Activated naive CD4-positive, alpha-beta T cell treated with anti-CD3 and anti-CD28 coated beads for 36 hours (primary cell): ENCODE measurements at regions not wholly inside any gene's neighbourhood (a gene's known extent, or its start where the extent isn't known, plus 50 kb on each side); places are given as distances from the start of the nearest gene placed in this dataset.

Experiments used
- CTCF ChIA-PET: fragments of 350-600 bp; sonication (Branson Sonifier 250); formaldehyde crosslinking; loops from one replicate; lab custom pipeline; 2021; ENCODE audit warnings: antibody characterized with exemption; lab: Charles Lee
- DNase-seq: peaks from one replicate; pipeline ENCODE4 v3.0.0-alpha.2; 2020
- H3K27ac Mint-ChIP-seq: one replicate; pipeline ENCODE4 v1.8.0; 2021; ENCODE audit warnings: mild to moderate bottlenecking, mixed read lengths
- H3K27me3 Mint-ChIP-seq: one replicate; pipeline ENCODE4 v1.8.0; 2021; ENCODE audit warnings: low read depth, mixed read lengths
- H3K36me3 Mint-ChIP-seq: one replicate; pipeline ENCODE4 v1.8.0; 2021; ENCODE audit warnings: low read depth, mixed read lengths
- H3K4me1 Mint-ChIP-seq: one replicate; pipeline ENCODE4 v1.8.0; 2021; ENCODE audit warnings: low read depth, mixed read lengths
- H3K4me3 Mint-ChIP-seq: one replicate; pipeline ENCODE4 v1.8.0; 2021; ENCODE audit warnings: mild to moderate bottlenecking, moderate library complexity, mixed read lengths
- H3K9me3 Mint-ChIP-seq: one replicate; pipeline ENCODE4 v1.8.0; 2021; ENCODE audit warnings: mixed read lengths
- intact Hi-C: fragments of 100-400 bp; cut with micrococcal nuclease; formaldehyde crosslinking; loops from one replicate; pipeline ENCODE4 v1.15.1; 2023

- peaks cover 2% of the 10 kb centered on the region for H3K27me3 Mint-ChIP-seq
- H3K27ac Mint-ChIP-seq: no peak overlapping the region
- DNase-seq: no peak
- no peak overlapping the region for H3K4me3 Mint-ChIP-seq
- no peaks in the 10 kb centered on the region for H3K4me1 Mint-ChIP-seq
- intact Hi-C loops: no loop called here
- H3K36me3 Mint-ChIP-seq: no peaks in the 10 kb centered on the region
- CTCF ChIA-PET: no interaction called here
- H3K9me3 Mint-ChIP-seq: no peaks in the 10 kb centered on the region
These were observed 87.5 kb downstream of the MINAR1 start for GRCh38 chr15:79519628-79520027.

GRCh38 chr15:79520654-79521053, 88.5 kb downstream of the MINAR1 start:
- CTCF ChIA-PET: interaction anchor here (0.6 kb wide), 1 partner anchor 211 kb away, joined by 3 read pairs; no protein-coding TSS in a partner anchor
- H3K4me1 Mint-ChIP-seq: no peaks in the 10 kb centered on the region
- H3K9me3 Mint-ChIP-seq: no peaks in the 10 kb centered on the region

GRCh38 chr15:79522656-79523055, 90.5 kb downstream of the MINAR1 start:
- Mint-ChIP-seq H3K27ac (no peak overlapping the region), H3K4me1 (no peaks in the 10 kb centered on the region), H3K27me3 (no peaks in the 10 kb centered on the region), H3K9me3 (no peaks in the 10 kb centered on the region), H3K4me3 (no peak overlapping the region), H3K36me3 (no peaks in the 10 kb centered on the region)
- CTCF ChIA-PET: no interaction called here
- intact Hi-C loops: no loop called here
- DNase-seq: no peak

More at GRCh38 chr15:79520654-79521053, 88.5 kb downstream of the MINAR1 start:
- no peak for DNase-seq
- intact Hi-C loops: no loop called here
- Mint-ChIP-seq H3K27me3 (peaks cover 2% of the 10 kb centered on the region), H3K4me3 (no peak overlapping the region), H3K36me3 (no peaks in the 10 kb centered on the region), H3K27ac (no peak overlapping the region)

- no peak overlapping the region for H3K27ac Mint-ChIP-seq
- no peak overlapping the region for H3K4me3 Mint-ChIP-seq
- no peaks in the 10 kb centered on the region for H3K4me1 Mint-ChIP-seq
- H3K36me3 Mint-ChIP-seq: no peaks in the 10 kb centered on the region
- CTCF ChIA-PET: interaction anchor here (0.6 kb wide), 1 partner anchor 1512 kb away, joined by 3 read pairs; no protein-coding TSS in a partner anchor
- no peak for DNase-seq
- H3K9me3 Mint-ChIP-seq: no peaks in the 10 kb centered on the region
- intact Hi-C loops: no loop called here
- H3K27me3 Mint-ChIP-seq: no peaks in the 10 kb centered on the region
These were observed 91.1 kb downstream of the MINAR1 start for GRCh38 chr15:79523266-79523665.

GRCh38 chr15:79524531-79524930, 92.4 kb downstream of the MINAR1 start:
- no peaks in the 10 kb centered on the region for H3K9me3 Mint-ChIP-seq

GRCh38 chr15:79526376-79526775, 94.2 kb downstream of the MINAR1 start:
- no peak overlapping the region for H3K4me3 Mint-ChIP-seq
- CTCF ChIA-PET: no interaction called here
- peaks cover 4% of the 10 kb centered on the region for H3K27me3 Mint-ChIP-seq
- H3K27ac Mint-ChIP-seq: no peak overlapping the region
- no peak for DNase-seq
- no peaks in the 10 kb centered on the region for H3K9me3 Mint-ChIP-seq
- H3K36me3 Mint-ChIP-seq: no peaks in the 10 kb centered on the region
- intact Hi-C loops: no loop called here
- no peaks in the 10 kb centered on the region for H3K4me1 Mint-ChIP-seq

More at GRCh38 chr15:79524531-79524930, 92.4 kb downstream of the MINAR1 start:
- Mint-ChIP-seq H3K27ac (no peak overlapping the region), H3K4me3 (no peak overlapping the region), H3K36me3 (no peaks in the 10 kb centered on the region), H3K27me3 (no peaks in the 10 kb centered on the region), H3K4me1 (no peaks in the 10 kb centered on the region)
- CTCF ChIA-PET: no interaction called here
- DNase-seq: no peak
- intact Hi-C loops: no loop called here

GRCh38 chr15:79527821-79528220, 95.7 kb downstream of the MINAR1 start:
- H3K4me3 Mint-ChIP-seq: no peak overlapping the region
- H3K36me3 Mint-ChIP-seq: no peaks in the 10 kb centered on the region
- H3K27ac Mint-ChIP-seq: no peak overlapping the region
- peaks cover 4% of the 10 kb centered on the region for H3K27me3 Mint-ChIP-seq
- CTCF ChIA-PET: interaction anchor here (0.6 kb wide), 1 partner anchor 68 kb away, joined by 3 read pairs; no protein-coding TSS in a partner anchor
- no peak for DNase-seq
- intact Hi-C loops: no loop called here
- no peaks in the 10 kb centered on the region for H3K4me1 Mint-ChIP-seq
- no peaks in the 10 kb centered on the region for H3K9me3 Mint-ChIP-seq

GRCh38 chr15:79529157-79529785, 97.1 kb downstream of the MINAR1 start:
- no peaks in the 10 kb centered on the region for H3K36me3 Mint-ChIP-seq
- H3K27ac Mint-ChIP-seq: no peak overlapping the region
- CTCF ChIA-PET: no interaction called here

GRCh38 chr15:79535536-79535935, 103.4 kb downstream of the MINAR1 start:
- H3K4me3 Mint-ChIP-seq: no peak overlapping the region
- no peak overlapping the region for H3K27ac Mint-ChIP-seq
- DNase-seq: no peak
- no peaks in the 10 kb centered on the region for H3K4me1 Mint-ChIP-seq
- peaks cover 6% of the 10 kb centered on the region for H3K27me3 Mint-ChIP-seq
- H3K36me3 Mint-ChIP-seq: no peaks in the 10 kb centered on the region
- intact Hi-C loops: no loop called here
- CTCF ChIA-PET: no interaction called here
- H3K9me3 Mint-ChIP-seq: no peaks in the 10 kb centered on the region

More at GRCh38 chr15:79529157-79529785, 97.1 kb downstream of the MINAR1 start:
- H3K9me3 Mint-ChIP-seq: no peaks in the 10 kb centered on the region
- intact Hi-C loops: no loop called here
- H3K27me3 Mint-ChIP-seq: peaks cover 4% of the 10 kb centered on the region
- H3K4me1 Mint-ChIP-seq: no peaks in the 10 kb centered on the region
- H3K4me3 Mint-ChIP-seq: no peak overlapping the region
- DNase-seq: no peak

- DNase-seq: no peak
- CTCF ChIA-PET: no interaction called here
- Mint-ChIP-seq H3K4me3 (no peak overlapping the region), H3K27ac (no peak overlapping the region), H3K9me3 (no peaks in the 10 kb centered on the region), H3K27me3 (peaks cover 2% of the 10 kb centered on the region), H3K36me3 (no peaks in the 10 kb centered on the region), H3K4me1 (no peaks in the 10 kb centered on the region)
- intact Hi-C loops: no loop called here
These were observed 106.4 kb downstream of the MINAR1 start for GRCh38 chr15:79538527-79538926.

GRCh38 chr15:79539401-79539800, 107.3 kb downstream of the MINAR1 start:
- intact Hi-C loops: no loop called here
- H3K4me1 Mint-ChIP-seq: no peaks in the 10 kb centered on the region
- CTCF ChIA-PET: no interaction called here
- no peaks in the 10 kb centered on the region for H3K36me3 Mint-ChIP-seq
- H3K27ac Mint-ChIP-seq: no peak overlapping the region
- no peak for DNase-seq
- no peaks in the 10 kb centered on the region for H3K9me3 Mint-ChIP-seq
- H3K27me3 Mint-ChIP-seq: peaks cover 4% of the 10 kb centered on the region
- no peak overlapping the region for H3K4me3 Mint-ChIP-seq

GRCh38 chr15:79540551-79540950, 108.4 kb downstream of the MINAR1 start:
- CTCF ChIA-PET: no interaction called here
- no peak for DNase-seq
- Mint-ChIP-seq H3K4me1 (no peaks in the 10 kb centered on the region), H3K4me3 (no peak overlapping the region), H3K36me3 (no peaks in the 10 kb centered on the region), H3K27me3 (peaks cover 5% of the 10 kb centered on the region), H3K27ac (no peak overlapping the region), H3K9me3 (no peaks in the 10 kb centered on the region)
- intact Hi-C loops: no loop called here

- Mint-ChIP-seq H3K36me3 (no peaks in the 10 kb centered on the region), H3K4me3 (no peak overlapping the region), H3K4me1 (no peaks in the 10 kb centered on the region), H3K27ac (no peak overlapping the region), H3K9me3 (no peaks in the 10 kb centered on the region), H3K27me3 (peaks cover 5% of the 10 kb centered on the region)
- CTCF ChIA-PET: no interaction called here
- DNase-seq: no peak
- intact Hi-C loops: no loop called here
These were observed 109.1 kb downstream of the MINAR1 start for GRCh38 chr15:79541196-79541595.
